Neural progenitor cell (in vitro differentiated cells): ENCODE measurements at regions not wholly inside any gene's neighbourhood (a gene's known extent, or its start where the extent isn't known, plus 50 kb on each side); places are given as distances from the start of the nearest gene placed in this dataset.

ENCODE experiments used
- CTCF ChIP-seq: fragments of 200-600 bp; sonication (generic); IDR thresholded peaks from 2 replicates; pipeline ENCODE4 v1.5.1; 2017; ENCODE audit warnings: antibody characterized with exemption, mild to moderate bottlenecking
- EZH2 ChIP-seq: fragments of 200-600 bp; sonication (generic); IDR thresholded peaks from 2 replicates; pipeline ENCODE4 v1.6.1; 2017; ENCODE audit warnings: antibody characterized with exemption, mild to moderate bottlenecking, moderate library complexity
- EZH2phosphoT487 ChIP-seq: fragments of 200-600 bp; sonication (generic); IDR thresholded peaks from 2 replicates; pipeline ENCODE4 v1.6.1; 2017; ENCODE audit warnings: antibody characterized with exemption

- TF ChIP-seq CTCF (no peak), EZH2 (no peak), EZH2phosphoT487 (no peak)
Observed at GRCh38 chr18:10074728-10075127, 160.9 kb downstream of the VAPA start.
